Fibroblast of the aortic adventitia (primary cell): ENCODE measurements at regions not wholly inside any gene's neighbourhood (a gene's known extent, or its start where the extent isn't known, plus 50 kb on each side); places are given as distances from the start of the nearest gene placed in this dataset.

ENCODE experiments used
- DNase-seq: peaks from one replicate; pipeline ENCODE4 v3.0.0-alpha.2; 2010; ENCODE audit warnings: low read depth
- H3K4me3 ChIP-seq: 2 replicates; pipeline ENCODE4 v1.5.1; 2011; ENCODE audit warnings: low read depth, mild to moderate bottlenecking, control low read depth, low read length, moderate library complexity
- CTCF ChIP-seq: IDR thresholded peaks from 2 replicates; pipeline ENCODE4 v1.5.1; 2011; ENCODE audit warnings: mild to moderate bottlenecking, low read length, control low read depth, inconsistent platforms; ENCODE audit not compliant: insufficient read depth

- TF ChIP-seq CTCF: no peak
- no peak for DNase-seq
- no peak overlapping the region for H3K4me3 ChIP-seq
These were observed 583.9 kb downstream of the NLGN4X start for GRCh38 chrX:5644776-5645175.

GRCh38 chrX:5640071-5640470, 588.6 kb downstream of the NLGN4X start:
- no peak for DNase-seq
- TF ChIP-seq CTCF: no peak
- no peak overlapping the region for H3K4me3 ChIP-seq

- H3K4me3 ChIP-seq: no peak overlapping the region
- TF ChIP-seq CTCF: no peak
These were observed 590.1 kb downstream of the NLGN4X start for GRCh38 chrX:5638572-5638971.

GRCh38 chrX:5632887-5633286, 595.8 kb downstream of the NLGN4X start:
- TF ChIP-seq CTCF: no peak
- no peak overlapping the region for H3K4me3 ChIP-seq
- DNase-seq: no peak

More at GRCh38 chrX:5638572-5638971, 590.1 kb downstream of the NLGN4X start:
- DNase-seq: no peak

GRCh38 chrX:5632061-5632614, 596.5 kb downstream of the NLGN4X start:
- no peak overlapping the region for H3K4me3 ChIP-seq
- no peak for DNase-seq
- TF ChIP-seq CTCF: no peak

GRCh38 chrX:5617666-5618065, 611.0 kb downstream of the NLGN4X start:
- H3K4me3 ChIP-seq: no peak overlapping the region
- TF ChIP-seq CTCF: no peak
- no peak for DNase-seq

GRCh38 chrX:5595570-5595969, 633.1 kb downstream of the NLGN4X start:
- TF ChIP-seq CTCF: no peak
- H3K4me3 ChIP-seq: no peak overlapping the region
- no peak for DNase-seq
